Neuronal stem cell (in vitro differentiated cells): ENCODE measurements at regions not wholly inside any gene's neighbourhood (a gene's known extent, or its start where the extent isn't known, plus 50 kb on each side); places are given as distances from the start of the nearest gene placed in this dataset.
A peak's percentile ranks its signal among the peaks of the same experiment; 100 is the strongest.

Source experiments
- DNase-seq: peaks from one replicate; pipeline ENCODE4 v3.0.0-alpha.2; 2013; ENCODE audit warnings: low spot score
- H2AFZ ChIP-seq: one replicate; pipeline ENCODE4 v1.6.1; 2013; ENCODE audit warnings: mild to moderate bottlenecking, low read length, inconsistent platforms
- H2AK5ac ChIP-seq: 2 replicates; pipeline ENCODE4 v1.6.1; 2013; ENCODE audit warnings: low read depth, mild to moderate bottlenecking, inconsistent platforms, low read length, moderate library complexity, mixed read lengths
- H2BK120ac ChIP-seq: 2 replicates; pipeline ENCODE4 v1.6.1; 2013; ENCODE audit warnings: low read depth, mild to moderate bottlenecking, inconsistent platforms, low read length, moderate library complexity, mixed read lengths
- H2BK12ac ChIP-seq: one replicate; pipeline ENCODE4 v1.6.1; 2013; ENCODE audit warnings: low read length, inconsistent platforms
- H2BK15ac ChIP-seq: 2 replicates; pipeline ENCODE4 v1.6.1; 2013; ENCODE audit warnings: mild to moderate bottlenecking, low read length, inconsistent platforms, mixed read lengths
- H2BK5ac ChIP-seq: one replicate; pipeline ENCODE4 v1.6.1; 2013; ENCODE audit warnings: inconsistent platforms, mild to moderate bottlenecking, low read length, moderate library complexity
- H3K14ac ChIP-seq: one replicate; pipeline ENCODE4 v1.6.1; 2013; ENCODE audit warnings: low read length, inconsistent platforms
- H3K18ac ChIP-seq: 2 replicates; pipeline ENCODE4 v1.6.1; 2013; ENCODE audit warnings: low read length, inconsistent platforms
- H3K23ac ChIP-seq: 2 replicates; pipeline ENCODE4 v1.6.1; 2013; ENCODE audit warnings: low read depth, mild to moderate bottlenecking, mixed read lengths, low read length, inconsistent platforms; ENCODE audit not compliant: poor library complexity
- H3K27ac ChIP-seq: replicated peaks from 3 replicates; pipeline ENCODE4 v1.5.1; 2013; ENCODE audit warnings: low read length, inconsistent platforms
- H3K27me3 ChIP-seq, 3 experiments: 2 replicates each; pipeline ENCODE4 v1.6.1; 2013; ENCODE audit warnings: low read length in 3 of 3, mild to moderate bottlenecking in 2 of 3, inconsistent platforms in 1 of 3, low read depth in 1 of 3, mixed read lengths in 1 of 3, moderate library complexity in 1 of 3; ENCODE audit not compliant: control insufficient read depth in 3 of 3, insufficient read depth in 3 of 3
- H3K36me3 ChIP-seq, 2 donors: replicated peaks in 1 of 2; 2 replicates each; pipeline ENCODE4 v1.6.1; 2013; ENCODE audit warnings: low read length in 2 of 2; ENCODE audit not compliant: control insufficient read depth in 2 of 2, insufficient read depth in 2 of 2
- H3K4ac ChIP-seq: 2 replicates; pipeline ENCODE4 v1.6.1; 2013; ENCODE audit warnings: inconsistent platforms, mild to moderate bottlenecking, low read length, moderate library complexity
- H3K4me1 ChIP-seq, 2 donors: 1 replicate in 1 of 2; 2 replicates in 1 of 2; pipeline ENCODE4 v1.6.1; 2013; ENCODE audit warnings: low read length in 2 of 2, low read depth in 1 of 2; ENCODE audit not compliant: control insufficient read depth in 2 of 2, insufficient read depth in 1 of 2
- H3K4me2 ChIP-seq: one replicate; pipeline ENCODE4 v1.6.1; 2013; ENCODE audit warnings: mild to moderate bottlenecking, low read length, inconsistent platforms; ENCODE audit not compliant: insufficient read depth, poor library complexity, severe bottlenecking
- H3K4me3 ChIP-seq, 2 donors: 2 replicates each; pipeline ENCODE4 v1.5.1; 2013; ENCODE audit warnings: low read length in 2 of 2, mild to moderate bottlenecking in 2 of 2, inconsistent platforms in 1 of 2, moderate library complexity in 1 of 2
- H3K79me1 ChIP-seq: one replicate; pipeline ENCODE4 v1.6.1; 2013; ENCODE audit warnings: low read depth, mild to moderate bottlenecking, inconsistent platforms, low read length, moderate library complexity
- H3K9ac ChIP-seq: one replicate; pipeline ENCODE4 v1.6.1; 2013; ENCODE audit warnings: mild to moderate bottlenecking, low read depth, low read length, inconsistent platforms; ENCODE audit not compliant: poor library complexity
- H3K9me3 ChIP-seq, 2 donors: replicated peaks in 1 of 2; 2 replicates each; pipeline versions ENCODE3 to v1.6.1; 2013; ENCODE audit warnings: low read length in 2 of 2, mild to moderate bottlenecking in 2 of 2, inconsistent platforms in 1 of 2, low read depth in 1 of 2, mixed read lengths in 1 of 2, moderate library complexity in 1 of 2; ENCODE audit not compliant: control insufficient read depth in 2 of 2, insufficient read depth in 1 of 2
- H4K8ac ChIP-seq: one replicate; pipeline ENCODE4 v1.6.1; 2013; ENCODE audit warnings: low read depth, mild to moderate bottlenecking, inconsistent platforms, low read length, moderate library complexity
- H4K91ac ChIP-seq: one replicate; pipeline ENCODE4 v1.6.1; 2013; ENCODE audit warnings: low read length, low read depth, mild to moderate bottlenecking, inconsistent platforms; ENCODE audit not compliant: poor library complexity
- WGBS, 2 donors: extraction: QIAGEN DNeasy Blood & Tissue Kit; methylation state at CpG; one replicate each; pipeline ENCODE4 v1.1.7; 2013; ENCODE audit warnings: missing lambda C conversion rate in 2 of 2, mixed read lengths in 1 of 2; ENCODE audit not compliant: insufficient read length in 2 of 2, insufficient replicate concordance in 1 of 2; ENCODE audit errors: extremely low coverage in 2 of 2; 5-methylcytosine and 5-hydroxymethylcytosine counted together

DNA sequence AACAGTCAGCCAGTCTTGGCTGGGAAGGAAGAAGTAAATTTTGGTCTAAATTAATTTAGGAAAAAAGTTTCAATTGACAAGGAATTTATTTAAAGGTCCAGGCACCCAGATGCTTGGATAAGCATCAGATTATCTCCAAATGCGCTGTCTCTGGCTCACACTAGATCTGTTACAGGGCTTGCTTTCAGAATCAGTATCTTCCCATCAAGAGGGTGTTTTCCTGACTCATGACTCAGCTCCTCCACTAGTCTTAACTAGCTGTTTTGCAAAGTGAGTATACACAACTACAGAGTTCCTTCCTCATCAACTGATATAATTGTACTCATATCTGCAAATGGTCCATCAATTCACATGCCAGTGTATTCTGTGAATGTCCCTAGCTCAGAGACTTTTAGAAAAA lies 482.1 kb upstream of the CPEB2 start:
- Histone ChIP-seq H3K27ac (no peak overlapping the region), H4K91ac (no peak overlapping the region), H4K8ac (no peak overlapping the region), H3K27me3 (no peaks in the 10 kb centered on the region), H3K79me1 (no peaks in the 10 kb centered on the region), H3K9me3 (no peaks in the 10 kb centered on the region), H2BK12ac (no peak overlapping the region), H3K36me3 (no peaks in the 10 kb centered on the region), H2BK120ac (no peak overlapping the region), H3K4ac (no peak overlapping the region), H2AK5ac (no peak overlapping the region), H2AFZ (no peak overlapping the region), H3K23ac (no peak overlapping the region), H3K4me2 (no peak overlapping the region), H3K4me3 (no peak overlapping the region), H3K18ac (no peak overlapping the region), H3K4me1 (peaks cover 0 to 1% of the 10 kb centered on the region in 2 donors), H2BK15ac (no peak overlapping the region), H3K14ac (no peak overlapping the region), H2BK5ac (no peak overlapping the region), H3K9ac (no peak overlapping the region)
- no peak for DNase-seq
- WGBS, 2 donors = no CpG with 5 or more reads among the region's 1 CpG

DNA sequence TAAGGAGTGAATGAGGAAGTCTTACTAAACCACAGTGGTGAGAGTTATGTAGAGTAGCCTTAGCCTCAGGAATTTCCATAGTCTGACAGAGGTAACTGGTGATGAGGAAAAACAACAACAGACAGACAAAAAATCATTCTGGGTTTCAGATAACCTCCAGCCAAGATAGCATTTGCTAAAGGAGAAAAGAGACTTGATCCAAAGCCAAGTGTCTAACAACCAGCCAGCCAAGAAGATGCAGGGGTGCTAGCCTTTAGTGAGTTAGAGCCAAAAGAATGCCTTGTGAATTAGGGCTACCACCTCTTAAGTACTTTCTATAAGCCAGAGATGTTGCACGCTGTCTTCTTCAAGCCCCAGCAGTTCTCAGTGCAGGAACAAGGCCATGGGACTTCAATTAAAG lies 478.0 kb upstream of the CPEB2 start:
- no peak overlapping the region for H2BK15ac ChIP-seq
- H2AK5ac ChIP-seq = no peak overlapping the region
- H2AFZ ChIP-seq = no peak overlapping the region
- no peak overlapping the region for H3K9ac ChIP-seq
- H3K4me3 ChIP-seq = no peak overlapping the region
- H3K4me1 ChIP-seq = peaks cover 2 to 4% of the 10 kb centered on the region in 2 donors
- DNase-seq = no peak
- no peak overlapping the region for H3K14ac ChIP-seq
- H3K27ac ChIP-seq = no peak overlapping the region
- WGBS, 2 donors = no CpG with 5 or more reads among the region's 1 CpG
- no peaks in the 10 kb centered on the region for H3K36me3 ChIP-seq
- no peak overlapping the region for H4K8ac ChIP-seq
- no peak overlapping the region for H4K91ac ChIP-seq
- no peaks in the 10 kb centered on the region for H3K79me1 ChIP-seq
- no peaks in the 10 kb centered on the region for H3K9me3 ChIP-seq
- no peak overlapping the region for H3K18ac ChIP-seq
- H3K27me3 ChIP-seq = no peaks in the 10 kb centered on the region
- H2BK12ac ChIP-seq = no peak overlapping the region
- H3K4me2 ChIP-seq = no peak overlapping the region
- no peak overlapping the region for H3K23ac ChIP-seq
- no peak overlapping the region for H2BK5ac ChIP-seq
- H3K4ac ChIP-seq = no peak overlapping the region
- H2BK120ac ChIP-seq = no peak overlapping the region

DNA sequence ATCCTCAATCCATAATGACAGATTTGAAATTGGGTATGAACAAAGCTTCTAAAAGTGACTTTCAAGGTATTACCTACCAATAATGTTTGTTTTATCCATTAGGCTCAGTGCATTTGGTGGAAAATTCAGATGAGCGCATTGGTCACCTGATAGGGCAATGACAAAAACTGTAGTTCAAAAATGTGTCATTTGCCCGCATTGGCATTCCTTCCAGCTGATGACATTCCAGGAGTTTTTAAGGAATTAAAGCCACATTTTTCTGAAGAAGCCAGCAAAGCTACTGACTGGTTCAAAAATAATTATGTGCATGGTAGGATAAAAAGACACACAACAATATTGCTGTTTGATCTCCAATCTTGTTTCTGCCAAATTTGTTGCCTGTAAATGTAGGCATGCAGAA lies 473.4 kb upstream of the CPEB2 start:
- no peak for DNase-seq
- no CpG with 5 or more reads among the region's 2 CpGs for WGBS, 2 donors
- no peak overlapping the region for H2BK5ac ChIP-seq

DNA sequence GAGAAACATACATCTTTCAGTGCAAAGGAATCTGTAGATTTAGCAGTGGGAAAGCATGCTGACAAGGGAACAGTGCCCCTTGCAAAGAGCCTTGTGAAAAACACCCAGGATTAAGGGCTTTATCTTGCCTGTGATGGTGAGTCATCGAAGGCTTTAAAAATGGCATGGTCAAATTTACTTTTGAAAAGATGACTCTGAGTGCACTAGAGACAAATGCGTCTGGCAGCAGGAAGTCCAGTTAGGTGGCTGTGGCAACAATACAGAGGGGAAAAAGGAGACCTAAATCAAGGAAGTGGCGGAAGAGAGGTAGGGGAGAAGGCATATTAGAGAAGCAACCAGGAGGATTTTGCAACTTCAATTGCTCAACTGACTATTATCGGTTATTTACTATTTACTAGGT lies 472.6 kb upstream of the CPEB2 start:
- H3K79me1 ChIP-seq = no peaks in the 10 kb centered on the region
- no peaks in the 10 kb centered on the region for H3K9me3 ChIP-seq
- peak overlapping the region; percentile 12 for H3K27ac ChIP-seq
- peak overlapping the region; percentile 59 for H2AFZ ChIP-seq
- no peak overlapping the region for H3K14ac ChIP-seq
- H3K4me3 ChIP-seq = no peak overlapping the region
- peak; percentile 30 for DNase-seq
- no peak overlapping the region for H3K9ac ChIP-seq
- H2BK120ac ChIP-seq = no peak overlapping the region
- no peak overlapping the region for H3K4ac ChIP-seq
- no peaks in the 10 kb centered on the region for H3K27me3 ChIP-seq
- no peaks in the 10 kb centered on the region for H3K36me3 ChIP-seq
- no peak overlapping the region for H4K91ac ChIP-seq
- whole genome bisulfite sequencing, 2 donors = no CpG with 5 or more reads among the region's 4 CpGs
- no peak overlapping the region for H2BK12ac ChIP-seq
- H2BK5ac ChIP-seq = no peak overlapping the region
- H4K8ac ChIP-seq = no peak overlapping the region
- H3K23ac ChIP-seq = no peak overlapping the region
- H3K18ac ChIP-seq = no peak overlapping the region
- H3K4me1 ChIP-seq = peaks cover 4 to 5% of the 10 kb centered on the region in 2 donors
- no peak overlapping the region for H3K4me2 ChIP-seq
- no peak overlapping the region for H2BK15ac ChIP-seq
- H2AK5ac ChIP-seq = no peak overlapping the region

More for the DNA sequence above, 473.4 kb upstream of the CPEB2 start:
- no peak overlapping the region for H2BK12ac ChIP-seq
- no peaks in the 10 kb centered on the region for H3K36me3 ChIP-seq
- H3K27me3 ChIP-seq = no peaks in the 10 kb centered on the region
- H3K9ac ChIP-seq = no peak overlapping the region
- no peak overlapping the region for H2BK15ac ChIP-seq
- H2AFZ ChIP-seq = no peak overlapping the region
- no peak overlapping the region for H3K4me3 ChIP-seq
- H4K91ac ChIP-seq = no peak overlapping the region
- H3K4ac ChIP-seq = no peak overlapping the region
- H3K79me1 ChIP-seq = no peaks in the 10 kb centered on the region
- H3K18ac ChIP-seq = no peak overlapping the region
- H3K27ac ChIP-seq = no peak overlapping the region
- peaks cover 4 to 5% of the 10 kb centered on the region in 2 donors for H3K4me1 ChIP-seq
- H4K8ac ChIP-seq = no peak overlapping the region
- H2AK5ac ChIP-seq = no peak overlapping the region
- no peak overlapping the region for H3K4me2 ChIP-seq
- H3K9me3 ChIP-seq = no peaks in the 10 kb centered on the region
- no peak overlapping the region for H2BK120ac ChIP-seq
- no peak overlapping the region for H3K14ac ChIP-seq
- no peak overlapping the region for H3K23ac ChIP-seq
